GM12874 (cell line): ENCODE measurements at regions not wholly inside any gene's neighbourhood (a gene's known extent, or its start where the extent isn't known, plus 50 kb on each side); places are given as distances from the start of the nearest gene placed in this dataset.

Experiments
- CTCF ChIP-seq: IDR thresholded peaks from 2 replicates; pipeline ENCODE4 v1.5.1; 2011; ENCODE audit warnings: low read depth, mild to moderate bottlenecking, control low read depth, low read length, moderate library complexity; ENCODE audit not compliant: insufficient read depth

DNA sequence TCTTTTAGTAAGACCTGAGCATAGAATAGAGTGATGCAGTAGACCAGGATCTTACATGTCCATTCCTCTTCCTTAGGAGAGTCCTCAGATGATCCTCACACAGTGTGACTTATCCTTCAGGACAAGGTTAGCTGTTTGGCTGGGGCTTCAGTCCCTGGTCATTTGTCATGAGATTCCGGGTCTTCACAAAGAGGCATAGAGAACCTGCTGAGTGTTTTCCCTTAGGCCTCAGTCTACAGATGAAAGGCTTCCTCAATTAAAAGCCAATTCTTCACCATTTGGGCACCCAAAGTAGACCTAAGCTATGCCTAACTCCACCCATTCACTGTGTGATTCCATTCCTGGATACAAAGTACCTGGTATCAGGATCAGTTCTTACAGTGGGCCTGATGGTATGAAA lies 329.8 kb upstream of the RUNX1 start:
- TF ChIP-seq CTCF, result no peak

GRCh38 chr21:35377505-35378090 lies 328.5 kb upstream of the RUNX1 start:
- TF ChIP-seq CTCF, result no peak

GRCh38 chr21:35376406-35377135 lies 327.5 kb upstream of the RUNX1 start:
- TF ChIP-seq CTCF, result no peak

GRCh38 chr21:35375115-35375514 lies 326.0 kb upstream of the RUNX1 start:
- TF ChIP-seq CTCF, result no peak

DNA sequence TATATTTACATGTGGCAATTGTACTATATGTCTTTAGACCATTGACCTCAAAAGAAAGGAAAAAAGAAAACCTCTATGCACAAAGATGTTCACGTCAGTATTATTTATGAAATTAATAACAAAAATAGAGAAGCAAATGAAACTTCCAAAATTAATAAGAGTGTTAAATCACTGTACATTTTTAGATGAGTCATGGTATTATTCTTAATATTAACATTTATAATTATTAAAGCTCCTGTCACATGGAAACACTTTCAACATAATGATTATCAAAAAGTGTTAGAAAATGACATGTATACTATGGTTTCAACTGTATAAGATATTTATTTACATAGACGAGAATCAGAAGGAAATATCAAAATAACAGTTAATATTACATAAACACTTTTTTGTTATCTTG lies 324.9 kb upstream of the RUNX1 start:
- no peak for TF ChIP-seq CTCF

- no peak for TF ChIP-seq CTCF
Measured at GRCh38 chr21:35372201-35372600, 323.1 kb upstream of the RUNX1 start.

- TF ChIP-seq CTCF, result no peak
Measured at GRCh38 chr21:35370671-35371070, 321.6 kb upstream of the RUNX1 start.
